K562 (cell line): ENCODE measurements at regions not wholly inside any gene's neighbourhood (a gene's known extent, or its start where the extent isn't known, plus 50 kb on each side); places are given as distances from the start of the nearest gene placed in this dataset.

Experiments used
- ATAC-seq: fragments of 200-7000 bp; cut with Tn5 transposase; 3 replicates; pipeline ENCODE4 v1.9.1; 2020; ENCODE audit warnings: moderate library complexity
- BruUV-seq: library from RNA; stranded (reverse); fragments of 400-500 nt; replicated peaks from 2 replicates; lab custom pipeline; 2021; lab: Mats Ljungman, UMichigan
- CTCF ChIA-PET: fragments of 300-600 bp; formaldehyde crosslinking; extraction: SDS; loops from one replicate; lab custom pipeline; 2021; ENCODE audit warnings: low intra/inter-chr PET ratio; lab: Yijun Ruan, JAX
- POLR2A ChIA-PET: fragments of 300-600, 350-650 bp; sonication (Branson Sonifier 250); formaldehyde crosslinking; extraction: SDS; loops from one replicate; lab custom pipeline; 2021; ENCODE audit warnings: antibody characterized with exemption, inconsistent platforms; lab: Yijun Ruan, JAX
- DNase-seq, 4 experiments: peaks; one replicate each; pipeline versions ENCODE4 v3.0.0 to v3.0.0-alpha.2; 2011 to 2018; ENCODE audit warnings: low spot score in 3 of 4, mixed read lengths in 3 of 4; ENCODE audit errors: extremely low read depth in 1 of 4
- FAIRE-seq: peaks from 2 replicates; lab custom pipeline; 2011; peaks lifted over from hg19 to GRCh38; lab: Jason Lieb, UNC
- H2AFZ ChIP-seq: 2 replicates; pipeline ENCODE4 v1.6.0; 2011; ENCODE audit warnings: low read depth, low read length, control low read depth, inconsistent platforms
- H3K27ac ChIP-seq: fragments of 200-600 bp; 3 replicates; pipeline ENCODE4 v1.8.0; 2011; ENCODE audit warnings: low read depth, mild to moderate bottlenecking, control low read depth, inconsistent platforms, low read length, moderate library complexity, mixed read lengths; ENCODE audit errors: extremely low read depth
- H3K27me3 ChIP-seq, 2 experiments: fragments of 300-600 bp in 1 of 2; 2 replicates in 1 of 2; 3 replicates in 1 of 2; pipeline versions ENCODE4 v1.6.0 to v1.8.0; 2011; ENCODE audit warnings: inconsistent platforms in 2 of 2, low read length in 2 of 2, mild to moderate bottlenecking in 1 of 2, mixed read lengths in 1 of 2, moderate library complexity in 1 of 2; ENCODE audit not compliant: control insufficient read depth in 2 of 2, insufficient read depth in 2 of 2
- H3K36me3 ChIP-seq: fragments of 300-600 bp; 3 replicates; pipeline ENCODE4 v1.8.0; 2011; ENCODE audit warnings: mild to moderate bottlenecking, low read length, inconsistent platforms; ENCODE audit not compliant: control insufficient read depth, insufficient read depth
- H3K4me1 ChIP-seq, 2 experiments: fragments of 200-600 bp in 1 of 2; replicated peaks in 1 of 2; 2 replicates in 1 of 2; 3 replicates in 1 of 2; pipeline versions ENCODE4 v1.5.1 to v1.8.0; 2011; ENCODE audit warnings: inconsistent platforms in 2 of 2, low read length in 2 of 2, mild to moderate bottlenecking in 1 of 2, mixed read lengths in 1 of 2, moderate library complexity in 1 of 2; ENCODE audit not compliant: control insufficient read depth in 2 of 2, insufficient read depth in 2 of 2
- H3K4me2 ChIP-seq: 2 replicates; pipeline ENCODE4 v1.6.1; 2011; ENCODE audit warnings: low read length, control low read depth, inconsistent platforms, mixed read lengths; ENCODE audit not compliant: insufficient read depth
- H3K4me3 ChIP-seq: fragments of 200-600 bp; sonication (generic), shearing (Covaris generic); 2 replicates; pipeline ENCODE4 v1.5.1; 2016; ENCODE audit warnings: control low read depth, inconsistent platforms
- H3K79me2 ChIP-seq: fragments of 200-600 bp; 3 replicates; pipeline ENCODE4 v1.8.0; 2011; ENCODE audit warnings: low read length, inconsistent platforms; ENCODE audit not compliant: control insufficient read depth, insufficient read depth
- H3K9ac ChIP-seq, 2 experiments: 2 replicates each; pipeline versions ENCODE4 v1.6.0 to v1.6.1; 2011; ENCODE audit warnings: low read depth in 2 of 2, low read length in 2 of 2, control low read depth in 1 of 2, inconsistent platforms in 1 of 2, mild to moderate bottlenecking in 1 of 2, mixed read lengths in 1 of 2; ENCODE audit not compliant: insufficient read depth in 1 of 2
- H3K9me1 ChIP-seq: one replicate; pipeline ENCODE4 v1.6.0; 2011; ENCODE audit warnings: inconsistent platforms, mild to moderate bottlenecking, low read length, moderate library complexity; ENCODE audit not compliant: control insufficient read depth, insufficient read depth
- H3K9me3 ChIP-seq: replicated peaks from 2 replicates; pipeline ENCODE4 v1.5.1; 2011; ENCODE audit warnings: low read depth, low read length, inconsistent platforms; ENCODE audit not compliant: control insufficient read depth, insufficient read depth
- H4K20me1 ChIP-seq: replicated peaks from 2 replicates; pipeline ENCODE4 v1.6.1; 2011; ENCODE audit warnings: low read length, inconsistent platforms, mixed read lengths; ENCODE audit not compliant: control insufficient read depth, insufficient read depth
- CHD1 ChIP-seq: fragments of 200-600 bp; sonication (generic); IDR thresholded peaks from one replicate; pipeline ENCODE4 v1.6.1; 2012; ENCODE audit warnings: mild to moderate bottlenecking, moderate library complexity, low read length, inconsistent platforms
- FIP1L1 ChIP-seq: fragments of 200-400 bp; formaldehyde crosslinking; IDR thresholded peaks from 2 replicates; pipeline ENCODE4 v1.6.1; 2018; ENCODE audit warnings: mild to moderate bottlenecking, low read depth, low read length; ENCODE audit not compliant: poor library complexity, severe bottlenecking
- GTF2E2 ChIP-seq: fragments of 200-800 bp; sonication (Bioruptor generic); IDR thresholded peaks from 2 replicates; pipeline ENCODE4 v1.6.1; 2016; ENCODE audit warnings: missing genetic modification characterization, missing compliant biosample characterization
- NFE2 ChIP-seq: IDR thresholded peaks from 2 replicates; pipeline ENCODE4 v1.6.1; 2014; ENCODE audit warnings: antibody characterized with exemption, low read depth
- OTX1 ChIP-seq: fragments of 450-650 bp; formaldehyde crosslinking; IDR thresholded peaks from 2 replicates; pipeline ENCODE4 v1.4.0; 2022; ENCODE audit warnings: mild to moderate bottlenecking
- ZBTB8A ChIP-seq: fragments of 450-650 bp; IDR thresholded peaks from 2 replicates; pipeline ENCODE4 v1.6.1; 2018; ENCODE audit warnings: mild to moderate bottlenecking, moderate library complexity; ENCODE audit not compliant: partially characterized antibody
- ZNF212 ChIP-seq: fragments of 450-650 bp; formaldehyde crosslinking; IDR thresholded peaks from 2 replicates; pipeline ENCODE4 v1.4.0; 2020; ENCODE audit warnings: mild to moderate bottlenecking
- ZNF239 ChIP-seq: fragments of 250-450 bp; sonication (Bioruptor Pico); IDR thresholded peaks from 2 replicates; pipeline ENCODE4 v1.4.0; 2020; ENCODE audit warnings: mild to moderate bottlenecking
- WGBS: fragments of 100-300 bp; shearing (Covaris generic); methylation state at CpG from one replicate; pipeline ENCODE4 v1.1.6; 2016; ENCODE audit warnings: low coverage, mixed read lengths; ENCODE audit not compliant: insufficient coverage; ENCODE audit errors: missing lambda C conversion rate; 5-methylcytosine and 5-hydroxymethylcytosine counted together
- in situ Hi-C: fragments of 300-500 bp; cut with MboI; formaldehyde crosslinking; loops from 4 replicates; pipeline ENCODE4 v1.15.0; 2018; ENCODE audit warnings: inconsistent platforms, mixed read lengths
- intact Hi-C: fragments of 100-400 bp; cut with micrococcal nuclease; formaldehyde crosslinking; loops from 2 replicates; pipeline ENCODE4 v1.14.2; 2022
- TF ChIP-seq, protein P1 (sequence below): fragments of 250-450 bp; sonication (Bioruptor Pico); IDR thresholded peaks from 2 replicates; pipeline ENCODE4 v1.4.0; 2020; ENCODE audit warnings: mild to moderate bottlenecking, moderate library complexity
- TF ChIP-seq, protein P2 (sequence below), 2 experiments: fragments of 450-650 bp; conservative IDR thresholded peaks; 2 replicates each; pipeline ENCODE4 v1.6.1; 2017; ENCODE audit warnings: mild to moderate bottlenecking in 2 of 2, moderate library complexity in 2 of 2
- TF ChIP-seq, protein P3 (sequence below): fragments of 450-650 bp; formaldehyde crosslinking; IDR thresholded peaks from 2 replicates; pipeline ENCODE4 v1.4.0; 2022; ENCODE audit warnings: missing genetic modification characterization
- TF ChIP-seq, protein P4 (sequence below): fragments of 250-450 bp; sonication (Bioruptor Pico); IDR thresholded peaks from 2 replicates; pipeline ENCODE4 v1.5.1; 2021; ENCODE audit warnings: mild to moderate bottlenecking
- TF ChIP-seq, protein P5 (sequence below), 2 experiments: fragments of 450-650 bp in 1 of 2; IDR thresholded peaks; 2 replicates each; pipeline ENCODE4 v1.6.1; 2011 to 2017; ENCODE audit warnings: low read depth in 2 of 2, antibody characterized with exemption in 1 of 2, borderline replicate concordance in 1 of 2, low read length in 1 of 2, mild to moderate bottlenecking in 1 of 2, mixed read lengths in 1 of 2; ENCODE audit not compliant: control insufficient read depth in 1 of 2

DNA sequence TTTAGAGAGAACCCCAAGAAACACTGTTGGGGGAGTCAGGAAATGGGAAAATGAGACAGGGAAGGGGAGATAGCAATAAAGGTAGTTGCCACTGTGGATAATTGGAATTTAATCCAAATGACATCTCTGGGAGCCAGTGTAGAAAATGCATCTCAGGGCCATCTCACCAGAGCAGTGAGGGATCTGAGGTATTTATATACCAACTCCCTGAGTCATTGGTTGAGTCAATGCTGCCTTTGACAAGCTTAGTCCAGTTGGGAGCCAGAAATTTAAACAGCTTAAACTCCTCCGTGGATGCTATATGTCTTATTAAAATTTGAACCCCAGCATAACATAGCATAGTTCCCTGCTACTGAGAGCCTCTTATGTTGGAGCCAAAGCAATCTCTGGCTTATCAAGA lies 140.3 kb downstream of the SLC30A10 start:
- Histone ChIP-seq H3K4me3 (no peak overlapping the region), H3K4me2 (no peak overlapping the region), H3K4me1 (no peaks in the 10 kb centered on the region), H3K27ac (no peak overlapping the region), H3K36me3 (no peaks in the 10 kb centered on the region), H3K9me1 (no peaks in the 10 kb centered on the region), H3K79me2 (no peaks in the 10 kb centered on the region), H4K20me1 (no peaks in the 10 kb centered on the region), H2AFZ (no peak overlapping the region), H3K9ac (no peak overlapping the region), H3K27me3 (0 out of 5 replicates have a peak, but pooled peaks cover 0 to 2% of the 10 kb centered on the region in 2 experiments), H3K9me3 (no peaks in the 10 kb centered on the region)
- DNase-seq (no peak), FAIRE-seq (no peak), ATAC-seq (no peak)
- WGBS = 0% methylated on average over 1 of the region's 1 CpG
- ChIA-PET POLR2A (interaction anchor here (0.9 to 1.5 kb wide), 2 partner anchors 8 to 20 kb away, joined by 3 to 5 read pairs; no protein-coding TSS in a partner anchor), CTCF (no interaction called here)
- BruUV-seq = no TSS peak
- in situ Hi-C loops = no loop called here
- intact Hi-C loops = no loop called here
- TF ChIP-seq ZNF212 (CRISPR knock-in tag) (no peak), GTF2E2 (tag) (no peak), OTX1 (CRISPR knock-in tag) (no peak), NFE2 (no peak), CHD1 (no peak), ZNF239 (CRISPR knock-in tag) (no peak), FIP1L1 (no peak), ZBTB8A (no peak)
- TF ChIP-seq, protein P1, sequence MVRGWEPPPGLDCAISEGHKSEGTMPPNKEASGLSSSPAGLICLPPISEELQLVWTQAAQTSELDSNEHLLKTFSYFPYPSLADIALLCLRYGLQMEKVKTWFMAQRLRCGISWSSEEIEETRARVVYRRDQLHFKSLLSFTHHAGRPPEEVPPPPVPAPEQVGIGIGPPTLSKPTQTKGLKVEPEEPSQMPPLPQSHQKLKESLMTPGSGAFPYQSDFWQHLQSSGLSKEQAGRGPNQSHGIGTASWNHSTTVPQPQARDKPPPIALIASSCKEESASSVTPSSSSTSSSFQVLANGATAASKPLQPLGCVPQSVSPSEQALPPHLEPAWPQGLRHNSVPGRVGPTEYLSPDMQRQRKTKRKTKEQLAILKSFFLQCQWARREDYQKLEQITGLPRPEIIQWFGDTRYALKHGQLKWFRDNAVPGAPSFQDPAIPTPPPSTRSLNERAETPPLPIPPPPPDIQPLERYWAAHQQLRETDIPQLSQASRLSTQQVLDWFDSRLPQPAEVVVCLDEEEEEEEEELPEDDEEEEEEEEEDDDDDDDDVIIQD (CRISPR knock-in tag) = no peak
- TF ChIP-seq, protein P2, sequence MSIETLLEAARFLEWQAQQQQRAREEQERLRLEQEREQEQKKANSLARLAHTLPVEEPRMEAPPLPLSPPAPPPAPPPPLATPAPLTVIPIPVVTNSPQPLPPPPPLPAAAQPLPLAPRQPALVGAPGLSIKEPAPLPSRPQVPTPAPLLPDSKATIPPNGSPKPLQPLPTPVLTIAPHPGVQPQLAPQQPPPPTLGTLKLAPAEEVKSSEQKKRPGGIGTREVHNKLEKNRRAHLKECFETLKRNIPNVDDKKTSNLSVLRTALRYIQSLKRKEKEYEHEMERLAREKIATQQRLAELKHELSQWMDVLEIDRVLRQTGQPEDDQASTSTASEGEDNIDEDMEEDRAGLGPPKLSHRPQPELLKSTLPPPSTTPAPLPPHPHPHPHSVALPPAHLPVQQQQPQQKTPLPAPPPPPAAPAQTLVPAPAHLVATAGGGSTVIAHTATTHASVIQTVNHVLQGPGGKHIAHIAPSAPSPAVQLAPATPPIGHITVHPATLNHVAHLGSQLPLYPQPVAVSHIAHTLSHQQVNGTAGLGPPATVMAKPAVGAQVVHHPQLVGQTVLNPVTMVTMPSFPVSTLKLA (conservative IDR thresholded peaks at IDR 0.05) = no peak
- TF ChIP-seq, protein P3, sequence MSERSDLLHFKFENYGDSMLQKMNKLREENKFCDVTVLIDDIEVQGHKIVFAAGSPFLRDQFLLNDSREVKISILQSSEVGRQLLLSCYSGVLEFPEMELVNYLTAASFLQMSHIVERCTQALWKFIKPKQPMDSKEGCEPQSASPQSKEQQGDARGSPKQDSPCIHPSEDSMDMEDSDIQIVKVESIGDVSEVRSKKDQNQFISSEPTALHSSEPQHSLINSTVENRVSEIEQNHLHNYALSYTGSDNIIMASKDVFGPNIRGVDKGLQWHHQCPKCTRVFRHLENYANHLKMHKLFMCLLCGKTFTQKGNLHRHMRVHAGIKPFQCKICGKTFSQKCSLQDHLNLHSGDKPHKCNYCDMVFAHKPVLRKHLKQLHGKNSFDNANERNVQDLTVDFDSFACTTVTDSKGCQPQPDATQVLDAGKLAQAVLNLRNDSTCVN (CRISPR knock-in tag) = no peak
- TF ChIP-seq, protein P4, sequence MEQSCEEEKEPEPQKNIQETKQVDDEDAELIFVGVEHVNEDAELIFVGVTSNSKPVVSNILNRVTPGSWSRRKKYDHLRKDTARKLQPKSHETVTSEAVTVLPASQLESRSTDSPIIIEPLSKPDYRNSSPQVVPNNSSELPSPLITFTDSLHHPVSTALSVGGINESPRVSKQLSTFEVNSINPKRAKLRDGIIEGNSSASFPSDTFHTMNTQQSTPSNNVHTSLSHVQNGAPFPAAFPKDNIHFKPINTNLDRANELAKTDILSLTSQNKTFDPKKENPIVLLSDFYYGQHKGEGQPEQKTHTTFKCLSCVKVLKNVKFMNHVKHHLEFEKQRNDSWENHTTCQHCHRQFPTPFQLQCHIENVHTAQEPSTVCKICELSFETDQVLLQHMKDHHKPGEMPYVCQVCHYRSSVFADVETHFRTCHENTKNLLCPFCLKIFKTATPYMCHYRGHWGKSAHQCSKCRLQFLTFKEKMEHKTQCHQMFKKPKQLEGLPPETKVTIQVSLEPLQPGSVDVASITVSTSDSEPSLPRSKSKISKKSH (CRISPR knock-in tag) = no peak
- TF ChIP-seq, protein P5, sequence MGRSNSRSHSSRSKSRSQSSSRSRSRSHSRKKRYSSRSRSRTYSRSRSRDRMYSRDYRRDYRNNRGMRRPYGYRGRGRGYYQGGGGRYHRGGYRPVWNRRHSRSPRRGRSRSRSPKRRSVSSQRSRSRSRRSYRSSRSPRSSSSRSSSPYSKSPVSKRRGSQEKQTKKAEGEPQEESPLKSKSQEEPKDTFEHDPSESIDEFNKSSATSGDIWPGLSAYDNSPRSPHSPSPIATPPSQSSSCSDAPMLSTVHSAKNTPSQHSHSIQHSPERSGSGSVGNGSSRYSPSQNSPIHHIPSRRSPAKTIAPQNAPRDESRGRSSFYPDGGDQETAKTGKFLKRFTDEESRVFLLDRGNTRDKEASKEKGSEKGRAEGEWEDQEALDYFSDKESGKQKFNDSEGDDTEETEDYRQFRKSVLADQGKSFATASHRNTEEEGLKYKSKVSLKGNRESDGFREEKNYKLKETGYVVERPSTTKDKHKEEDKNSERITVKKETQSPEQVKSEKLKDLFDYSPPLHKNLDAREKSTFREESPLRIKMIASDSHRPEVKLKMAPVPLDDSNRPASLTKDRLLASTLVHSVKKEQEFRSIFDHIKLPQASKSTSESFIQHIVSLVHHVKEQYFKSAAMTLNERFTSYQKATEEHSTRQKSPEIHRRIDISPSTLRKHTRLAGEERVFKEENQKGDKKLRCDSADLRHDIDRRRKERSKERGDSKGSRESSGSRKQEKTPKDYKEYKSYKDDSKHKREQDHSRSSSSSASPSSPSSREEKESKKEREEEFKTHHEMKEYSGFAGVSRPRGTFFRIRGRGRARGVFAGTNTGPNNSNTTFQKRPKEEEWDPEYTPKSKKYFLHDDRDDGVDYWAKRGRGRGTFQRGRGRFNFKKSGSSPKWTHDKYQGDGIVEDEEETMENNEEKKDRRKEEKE (IDR thresholded peaks at IDR 0.05; ENCODE audit: borderline replicate concordance in 1 of 2, control insufficient read depth in 1 of 2, low read depth in 2 of 2, low read length in 1 of 2) = no peak
